Panc1 (cell line): ENCODE measurements at regions not wholly inside any gene's neighbourhood (a gene's known extent, or its start where the extent isn't known, plus 50 kb on each side); places are given as distances from the start of the nearest gene placed in this dataset.

Experiments
- ATAC-seq: fragments of 200-7000 bp; cut with Tn5 transposase; 2 replicates; pipeline ENCODE4 v1.9.1; 2020; ENCODE audit warnings: mild to moderate bottlenecking, moderate library complexity
- BruUV-seq: library from RNA; stranded (reverse); fragments of 400-500 nt; replicated peaks from 2 replicates; lab custom pipeline; 2021; lab: Mats Ljungman, UMichigan
- CTCF ChIA-PET: fragments of 300-600 bp; sonication (Branson Sonifier 250); formaldehyde crosslinking; loops from one replicate; lab custom pipeline; 2022; ENCODE audit warnings: antibody characterized with exemption; lab: Charles Lee
- POLR2A ChIA-PET: fragments of 300-600 bp; sonication (Branson Sonifier 250); formaldehyde crosslinking; loops from one replicate; lab custom pipeline; 2022; ENCODE audit warnings: antibody characterized with exemption; lab: Charles Lee
- DNase-seq: peaks from one replicate; pipeline ENCODE4 v3.0.0-alpha.2; 2010; ENCODE audit warnings: low read depth, low spot score
- H3K27ac ChIP-seq: 2 replicates; pipeline ENCODE4 v1.5.1; 2011; ENCODE audit warnings: mild to moderate bottlenecking, low read length, inconsistent platforms
- H3K27me3 ChIP-seq: fragments of 200-500 bp; sonication (Bioruptor generic); 2 replicates; pipeline ENCODE4 v1.6.0; 2014; ENCODE audit warnings: low read length, inconsistent platforms; ENCODE audit not compliant: control insufficient read depth, insufficient read depth
- H3K36me3 ChIP-seq: fragments of 200-500 bp; sonication (Bioruptor generic); 2 replicates; pipeline ENCODE4 v1.5.1; 2014; ENCODE audit warnings: inconsistent platforms, mild to moderate bottlenecking, low read length, moderate library complexity; ENCODE audit not compliant: control insufficient read depth, insufficient read depth
- H3K4me1 ChIP-seq: 2 replicates; pipeline ENCODE4 v1.5.1; 2011; ENCODE audit warnings: inconsistent platforms, mild to moderate bottlenecking, low read length, moderate library complexity; ENCODE audit not compliant: control insufficient read depth, insufficient read depth
- H3K4me3 ChIP-seq, 2 experiments: 2 replicates each; pipeline ENCODE4 v1.5.1; 2011 to 2012; ENCODE audit warnings: low read depth in 2 of 2, low read length in 2 of 2, mild to moderate bottlenecking in 2 of 2, inconsistent platforms in 1 of 2, moderate library complexity in 1 of 2
- H3K9me3 ChIP-seq: fragments of 200-500 bp; sonication (Bioruptor generic); 2 replicates; pipeline ENCODE4 v1.5.1; 2014; ENCODE audit warnings: low read depth, mild to moderate bottlenecking, inconsistent platforms, low read length, moderate library complexity; ENCODE audit not compliant: control insufficient read depth, insufficient read depth
- POLR2AphosphoS5 ChIP-seq: IDR thresholded peaks from 2 replicates; pipeline ENCODE4 v1.6.1; 2012; ENCODE audit warnings: mild to moderate bottlenecking, low read depth, low read length, moderate library complexity
- SIN3A ChIP-seq: IDR thresholded peaks from 2 replicates; pipeline ENCODE4 v1.6.1; 2012; ENCODE audit warnings: low read depth, mild to moderate bottlenecking, low read length, moderate library complexity, borderline replicate concordance; ENCODE audit not compliant: insufficient read depth
- TCF7L2 ChIP-seq: IDR thresholded peaks from 2 replicates; pipeline ENCODE4 v1.6.1; 2011; ENCODE audit warnings: mild to moderate bottlenecking, low read depth, low read length, inconsistent platforms
- in situ Hi-C: cut with HindIII; loops from 2 replicates; pipeline ENCODE4 v1.10.0; 2016; ENCODE audit warnings: low sequenced_read_pairs, low pct_unique_long_range_greater_than_20kb
- intact Hi-C: fragments of 100-400 bp; cut with micrococcal nuclease; formaldehyde crosslinking; loops from one replicate; pipeline ENCODE4 v1.10.0; 2022; ENCODE audit not compliant: unreplicated experiment
- TF ChIP-seq, protein P1 (sequence below), 2 experiments: IDR thresholded peaks; 2 replicates each; pipeline ENCODE4 v1.6.1; 2011 to 2012; ENCODE audit warnings: low read depth in 2 of 2, control low read depth in 1 of 2, low read length in 1 of 2, mild to moderate bottlenecking in 1 of 2, moderate library complexity in 1 of 2; ENCODE audit not compliant: insufficient read depth in 1 of 2
- TF ChIP-seq, protein P2 (sequence below): fragments of 450-650 bp; IDR thresholded peaks from 2 replicates; pipeline ENCODE4 v1.5.1; 2017; ENCODE audit warnings: mild to moderate bottlenecking

DNA sequence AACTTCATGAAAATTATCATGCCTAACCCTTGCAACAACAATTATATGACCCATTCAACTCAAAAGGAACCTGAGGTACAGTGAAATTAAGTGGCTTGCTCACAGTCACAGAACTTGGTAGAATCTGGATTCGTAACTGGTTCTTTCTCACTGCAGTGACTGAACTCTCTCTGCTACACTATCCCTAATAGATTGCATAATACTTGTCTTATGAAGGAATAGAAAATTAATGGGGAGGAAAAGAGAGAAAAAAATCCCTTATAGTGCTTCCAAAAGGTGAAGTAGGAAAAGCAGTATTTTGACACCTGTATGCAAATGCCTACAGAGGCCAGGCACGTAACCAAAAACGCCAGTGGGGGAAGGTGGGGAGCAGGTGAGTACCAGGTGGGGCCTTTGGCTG is 186.6 kb downstream of the LY86 start:
- BruUV-seq: no TSS peak
- TF ChIP-seq SIN3A (no peak), POLR2AphosphoS5 (no peak), TCF7L2 (no peak)
- TF ChIP-seq, protein P1, sequence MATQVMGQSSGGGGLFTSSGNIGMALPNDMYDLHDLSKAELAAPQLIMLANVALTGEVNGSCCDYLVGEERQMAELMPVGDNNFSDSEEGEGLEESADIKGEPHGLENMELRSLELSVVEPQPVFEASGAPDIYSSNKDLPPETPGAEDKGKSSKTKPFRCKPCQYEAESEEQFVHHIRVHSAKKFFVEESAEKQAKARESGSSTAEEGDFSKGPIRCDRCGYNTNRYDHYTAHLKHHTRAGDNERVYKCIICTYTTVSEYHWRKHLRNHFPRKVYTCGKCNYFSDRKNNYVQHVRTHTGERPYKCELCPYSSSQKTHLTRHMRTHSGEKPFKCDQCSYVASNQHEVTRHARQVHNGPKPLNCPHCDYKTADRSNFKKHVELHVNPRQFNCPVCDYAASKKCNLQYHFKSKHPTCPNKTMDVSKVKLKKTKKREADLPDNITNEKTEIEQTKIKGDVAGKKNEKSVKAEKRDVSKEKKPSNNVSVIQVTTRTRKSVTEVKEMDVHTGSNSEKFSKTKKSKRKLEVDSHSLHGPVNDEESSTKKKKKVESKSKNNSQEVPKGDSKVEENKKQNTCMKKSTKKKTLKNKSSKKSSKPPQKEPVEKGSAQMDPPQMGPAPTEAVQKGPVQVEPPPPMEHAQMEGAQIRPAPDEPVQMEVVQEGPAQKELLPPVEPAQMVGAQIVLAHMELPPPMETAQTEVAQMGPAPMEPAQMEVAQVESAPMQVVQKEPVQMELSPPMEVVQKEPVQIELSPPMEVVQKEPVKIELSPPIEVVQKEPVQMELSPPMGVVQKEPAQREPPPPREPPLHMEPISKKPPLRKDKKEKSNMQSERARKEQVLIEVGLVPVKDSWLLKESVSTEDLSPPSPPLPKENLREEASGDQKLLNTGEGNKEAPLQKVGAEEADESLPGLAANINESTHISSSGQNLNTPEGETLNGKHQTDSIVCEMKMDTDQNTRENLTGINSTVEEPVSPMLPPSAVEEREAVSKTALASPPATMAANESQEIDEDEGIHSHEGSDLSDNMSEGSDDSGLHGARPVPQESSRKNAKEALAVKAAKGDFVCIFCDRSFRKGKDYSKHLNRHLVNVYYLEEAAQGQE (IDR thresholded peaks at IDR 0.05; ENCODE audit: insufficient read depth in 1 of 2, low read depth in 2 of 2, low read length in 1 of 2): no peak
- TF ChIP-seq, protein P2, sequence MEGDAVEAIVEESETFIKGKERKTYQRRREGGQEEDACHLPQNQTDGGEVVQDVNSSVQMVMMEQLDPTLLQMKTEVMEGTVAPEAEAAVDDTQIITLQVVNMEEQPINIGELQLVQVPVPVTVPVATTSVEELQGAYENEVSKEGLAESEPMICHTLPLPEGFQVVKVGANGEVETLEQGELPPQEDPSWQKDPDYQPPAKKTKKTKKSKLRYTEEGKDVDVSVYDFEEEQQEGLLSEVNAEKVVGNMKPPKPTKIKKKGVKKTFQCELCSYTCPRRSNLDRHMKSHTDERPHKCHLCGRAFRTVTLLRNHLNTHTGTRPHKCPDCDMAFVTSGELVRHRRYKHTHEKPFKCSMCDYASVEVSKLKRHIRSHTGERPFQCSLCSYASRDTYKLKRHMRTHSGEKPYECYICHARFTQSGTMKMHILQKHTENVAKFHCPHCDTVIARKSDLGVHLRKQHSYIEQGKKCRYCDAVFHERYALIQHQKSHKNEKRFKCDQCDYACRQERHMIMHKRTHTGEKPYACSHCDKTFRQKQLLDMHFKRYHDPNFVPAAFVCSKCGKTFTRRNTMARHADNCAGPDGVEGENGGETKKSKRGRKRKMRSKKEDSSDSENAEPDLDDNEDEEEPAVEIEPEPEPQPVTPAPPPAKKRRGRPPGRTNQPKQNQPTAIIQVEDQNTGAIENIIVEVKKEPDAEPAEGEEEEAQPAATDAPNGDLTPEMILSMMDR: no peak
- Histone ChIP-seq H3K9me3 (no peaks in the 10 kb centered on the region), H3K4me1 (no peaks in the 10 kb centered on the region), H3K36me3 (no peaks in the 10 kb centered on the region), H3K4me3 (no peak overlapping the region), H3K27me3 (no peaks in the 10 kb centered on the region; the same call in 1 of the 2 replicates), H3K27ac (no peak overlapping the region)
- in situ Hi-C loops (no loop called here), intact Hi-C loops (no loop called here)
- ChIA-PET POLR2A (no interaction called here), CTCF (no interaction called here)
- DNase-seq (no peak), ATAC-seq (no peak)

DNA sequence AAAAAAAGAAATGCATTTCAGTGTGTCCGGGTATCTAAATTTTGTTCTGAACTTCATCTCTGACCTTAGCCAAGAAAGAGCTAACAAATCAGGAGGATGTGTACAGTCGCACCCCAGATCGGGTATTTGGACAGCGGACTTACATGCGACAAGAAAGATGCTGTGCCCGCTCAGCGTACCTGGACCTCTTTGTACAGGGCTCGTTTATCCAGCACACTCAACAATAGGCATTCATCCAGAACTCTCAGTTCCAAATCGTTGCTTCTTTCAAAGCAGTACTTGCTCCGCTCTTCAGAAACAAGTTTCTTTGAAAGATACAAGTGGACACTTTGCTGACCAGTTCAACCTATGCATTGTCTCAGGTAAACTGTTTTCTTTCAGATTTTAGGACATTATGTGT is 191.7 kb downstream of the LY86 start:
- no TSS peak for BruUV-seq
- intact Hi-C loops: no loop called here
- no peak overlapping the region for H3K4me3 ChIP-seq
- H3K27ac ChIP-seq: no peak overlapping the region
- no peaks in the 10 kb centered on the region for H3K36me3 ChIP-seq
- no peak for DNase-seq
- TF ChIP-seq, protein P2: no peak
- TF ChIP-seq, protein P1 (IDR thresholded peaks at IDR 0.05; ENCODE audit: insufficient read depth in 1 of 2, low read depth in 2 of 2, low read length in 1 of 2): no peak
- no peak for TF ChIP-seq POLR2AphosphoS5
- TF ChIP-seq TCF7L2: no peak
- TF ChIP-seq SIN3A: no peak
- POLR2A ChIA-PET: no interaction called here
- H3K4me1 ChIP-seq: peaks cover 9% of the 10 kb centered on the region; the same call in 1 of the 2 replicates
- H3K9me3 ChIP-seq: no peaks in the 10 kb centered on the region
- ATAC-seq: no peak
- CTCF ChIA-PET: no interaction called here
- in situ Hi-C loops: no loop called here
- no peaks in the 10 kb centered on the region; the same call in none of the 2 replicates for H3K27me3 ChIP-seq
